IMR-90 (cell line): ENCODE measurements at regions not wholly inside any gene's neighbourhood (a gene's known extent, or its start where the extent isn't known, plus 50 kb on each side); places are given as distances from the start of the nearest gene placed in this dataset.

ENCODE experiments used
- CEBPB ChIP-seq: IDR thresholded peaks from 2 replicates; pipeline ENCODE4 v1.6.1; 2012; ENCODE audit warnings: low read depth, low read length, improper control_type of control experiment
- CHD1 ChIP-seq: IDR thresholded peaks from 2 replicates; pipeline ENCODE4 v1.6.1; 2012; ENCODE audit warnings: low read depth, low read length, improper control_type of control experiment
- FOS ChIP-seq: fragments of 150-350 bp; IDR thresholded peaks from 2 replicates; pipeline ENCODE4 v1.6.1; 2016; ENCODE audit warnings: low read depth, low read length
- MAFK ChIP-seq: IDR thresholded peaks from 2 replicates; pipeline ENCODE4 v1.6.1; 2012; ENCODE audit warnings: low read depth, low read length, improper control_type of control experiment
- MAZ ChIP-seq: IDR thresholded peaks from 2 replicates; pipeline ENCODE4 v1.6.1; 2012; ENCODE audit warnings: low read depth, mild to moderate bottlenecking, low read length, improper control_type of control experiment, moderate library complexity, borderline replicate concordance
- MXI1 ChIP-seq: IDR thresholded peaks from 2 replicates; pipeline ENCODE4 v1.6.1; 2012; ENCODE audit warnings: low read depth, mild to moderate bottlenecking, low read length, moderate library complexity, borderline replicate concordance
- POLR2A ChIP-seq: IDR thresholded peaks from 2 replicates; pipeline ENCODE4 v1.6.1; 2012; ENCODE audit warnings: mild to moderate bottlenecking, low read depth, low read length
- RAD21 ChIP-seq: IDR thresholded peaks from 2 replicates; pipeline ENCODE4 v1.6.1; 2012; ENCODE audit warnings: low read length, improper control_type of control experiment
- RFX5 ChIP-seq: IDR thresholded peaks from 2 replicates; pipeline ENCODE4 v1.8.0; 2012; ENCODE audit warnings: low read depth, mild to moderate bottlenecking, low read length, moderate library complexity
- SMC3 ChIP-seq: fragments of 150-350 bp; IDR thresholded peaks from 2 replicates; pipeline ENCODE4 v1.6.1; 2016; ENCODE audit warnings: low read depth, mild to moderate bottlenecking, antibody characterized with exemption, low read length, moderate library complexity
- TF ChIP-seq, protein P1 (sequence below): fragments of 150-350 bp; IDR thresholded peaks from 2 replicates; pipeline ENCODE4 v1.6.1; 2016; ENCODE audit warnings: low read depth, mild to moderate bottlenecking, low read length, moderate library complexity, borderline replicate concordance
- TF ChIP-seq, protein P2 (sequence below): conservative IDR thresholded peaks from 2 replicates; pipeline ENCODE4 v1.5.1; 2012; ENCODE audit warnings: mild to moderate bottlenecking, low read depth, low read length, improper control_type of control experiment
- TF ChIP-seq, protein P3 (sequence below): fragments of 150-350 bp; IDR thresholded peaks from 2 replicates; pipeline ENCODE4 v1.6.1; 2017; ENCODE audit warnings: mild to moderate bottlenecking, antibody characterized with exemption, low read length, low read depth

DNA sequence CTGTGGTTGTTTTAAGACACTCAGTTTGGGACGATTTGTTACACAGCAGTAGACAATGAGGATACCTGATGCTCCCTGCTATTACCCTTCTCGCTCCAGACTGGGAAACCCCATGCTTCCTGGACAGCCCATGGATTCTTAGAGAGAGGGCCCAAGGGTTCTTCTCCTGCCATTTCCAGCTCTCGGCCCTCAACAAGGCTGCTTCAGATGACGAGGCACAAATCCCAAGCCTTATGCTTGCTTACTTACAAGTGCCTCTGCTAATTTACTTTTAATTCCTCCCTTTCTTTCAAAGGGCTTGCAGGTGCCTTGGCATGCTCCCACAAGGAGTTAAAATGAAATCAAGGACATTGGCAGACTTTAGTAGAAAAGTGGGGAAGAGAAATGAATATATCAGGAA, 79.4 kb downstream of the GADD45G start:
- TF ChIP-seq MAFK (no peak), POLR2A (no peak), MAZ (no peak), FOS (no peak), CEBPB (no peak), RFX5 (no peak), RAD21 (no peak), SMC3 (no peak), CHD1 (no peak), MXI1 (no peak)
- TF ChIP-seq, protein P1, sequence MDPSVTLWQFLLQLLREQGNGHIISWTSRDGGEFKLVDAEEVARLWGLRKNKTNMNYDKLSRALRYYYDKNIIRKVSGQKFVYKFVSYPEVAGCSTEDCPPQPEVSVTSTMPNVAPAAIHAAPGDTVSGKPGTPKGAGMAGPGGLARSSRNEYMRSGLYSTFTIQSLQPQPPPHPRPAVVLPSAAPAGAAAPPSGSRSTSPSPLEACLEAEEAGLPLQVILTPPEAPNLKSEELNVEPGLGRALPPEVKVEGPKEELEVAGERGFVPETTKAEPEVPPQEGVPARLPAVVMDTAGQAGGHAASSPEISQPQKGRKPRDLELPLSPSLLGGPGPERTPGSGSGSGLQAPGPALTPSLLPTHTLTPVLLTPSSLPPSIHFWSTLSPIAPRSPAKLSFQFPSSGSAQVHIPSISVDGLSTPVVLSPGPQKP = no peak
- TF ChIP-seq, protein P2, sequence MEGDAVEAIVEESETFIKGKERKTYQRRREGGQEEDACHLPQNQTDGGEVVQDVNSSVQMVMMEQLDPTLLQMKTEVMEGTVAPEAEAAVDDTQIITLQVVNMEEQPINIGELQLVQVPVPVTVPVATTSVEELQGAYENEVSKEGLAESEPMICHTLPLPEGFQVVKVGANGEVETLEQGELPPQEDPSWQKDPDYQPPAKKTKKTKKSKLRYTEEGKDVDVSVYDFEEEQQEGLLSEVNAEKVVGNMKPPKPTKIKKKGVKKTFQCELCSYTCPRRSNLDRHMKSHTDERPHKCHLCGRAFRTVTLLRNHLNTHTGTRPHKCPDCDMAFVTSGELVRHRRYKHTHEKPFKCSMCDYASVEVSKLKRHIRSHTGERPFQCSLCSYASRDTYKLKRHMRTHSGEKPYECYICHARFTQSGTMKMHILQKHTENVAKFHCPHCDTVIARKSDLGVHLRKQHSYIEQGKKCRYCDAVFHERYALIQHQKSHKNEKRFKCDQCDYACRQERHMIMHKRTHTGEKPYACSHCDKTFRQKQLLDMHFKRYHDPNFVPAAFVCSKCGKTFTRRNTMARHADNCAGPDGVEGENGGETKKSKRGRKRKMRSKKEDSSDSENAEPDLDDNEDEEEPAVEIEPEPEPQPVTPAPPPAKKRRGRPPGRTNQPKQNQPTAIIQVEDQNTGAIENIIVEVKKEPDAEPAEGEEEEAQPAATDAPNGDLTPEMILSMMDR = no peak
- TF ChIP-seq, protein P3, sequence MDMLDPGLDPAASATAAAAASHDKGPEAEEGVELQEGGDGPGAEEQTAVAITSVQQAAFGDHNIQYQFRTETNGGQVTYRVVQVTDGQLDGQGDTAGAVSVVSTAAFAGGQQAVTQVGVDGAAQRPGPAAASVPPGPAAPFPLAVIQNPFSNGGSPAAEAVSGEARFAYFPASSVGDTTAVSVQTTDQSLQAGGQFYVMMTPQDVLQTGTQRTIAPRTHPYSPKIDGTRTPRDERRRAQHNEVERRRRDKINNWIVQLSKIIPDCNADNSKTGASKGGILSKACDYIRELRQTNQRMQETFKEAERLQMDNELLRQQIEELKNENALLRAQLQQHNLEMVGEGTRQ = no peak
